Ishikawa (cell line): ENCODE measurements at regions not wholly inside any gene's neighbourhood (a gene's known extent, or its start where the extent isn't known, plus 50 kb on each side); places are given as distances from the start of the nearest gene placed in this dataset.

Source experiments
- CEBPB ChIP-seq: IDR thresholded peaks from 2 replicates; pipeline ENCODE4 v1.6.1; 2012
- CREB1 ChIP-seq: IDR thresholded peaks from 2 replicates; pipeline ENCODE4 v1.6.1; 2012; ENCODE audit warnings: low read depth
- EGR1 ChIP-seq: IDR thresholded peaks from 2 replicates; pipeline ENCODE4 v1.6.1; 2012
- EP300 ChIP-seq: IDR thresholded peaks from 2 replicates; pipeline ENCODE4 v1.6.1; 2012; ENCODE audit warnings: borderline replicate concordance
- FOXM1 ChIP-seq: IDR thresholded peaks from 2 replicates; pipeline ENCODE4 v1.6.1; 2012; ENCODE audit warnings: low read depth, borderline replicate concordance
- NFIC ChIP-seq: IDR thresholded peaks from 2 replicates; pipeline ENCODE4 v1.6.1; 2012
- RAD21 ChIP-seq: IDR thresholded peaks from 2 replicates; pipeline ENCODE4 v1.6.1; 2012; ENCODE audit warnings: low read depth
- TAF1 ChIP-seq: IDR thresholded peaks from 2 replicates; pipeline ENCODE4 v1.6.1; 2012; ENCODE audit warnings: low read depth, mild to moderate bottlenecking
- TCF12 ChIP-seq: IDR thresholded peaks from 2 replicates; pipeline ENCODE4 v1.6.1; 2012; ENCODE audit warnings: low read depth
- TEAD4 ChIP-seq: IDR thresholded peaks from 2 replicates; pipeline ENCODE4 v1.6.1; 2012
- YY1 ChIP-seq: IDR thresholded peaks from 2 replicates; pipeline ENCODE4 v1.6.1; 2012; ENCODE audit warnings: low read depth
- ZBTB7A ChIP-seq: IDR thresholded peaks from 2 replicates; pipeline ENCODE4 v1.6.1; 2012; ENCODE audit warnings: low read depth
- TF ChIP-seq, protein P1 (sequence below): IDR thresholded peaks from 2 replicates; pipeline ENCODE4 v1.6.1; 2012
- TF ChIP-seq, protein P2 (sequence below): IDR thresholded peaks from 2 replicates; pipeline ENCODE4 v1.6.1; 2012; ENCODE audit warnings: low read depth, mild to moderate bottlenecking

DNA sequence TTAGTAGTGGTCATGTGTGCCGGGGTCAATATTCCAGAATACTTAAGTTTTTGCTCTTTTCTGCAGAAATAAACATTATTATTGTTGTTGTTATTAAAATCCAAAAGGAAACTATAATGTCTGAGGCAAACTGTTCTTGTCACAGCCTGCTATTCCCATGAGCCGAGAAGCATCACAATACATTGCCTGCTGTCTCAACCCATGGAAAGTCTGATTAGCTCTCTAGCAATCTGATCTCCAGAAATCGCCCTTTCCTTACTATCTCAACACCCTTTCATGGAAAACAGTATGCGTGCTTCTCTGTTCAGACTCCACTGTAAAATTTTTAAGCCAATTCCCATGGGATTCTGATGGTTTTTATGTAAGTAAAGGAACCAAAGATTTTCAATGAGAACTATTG lies 811.0 kb downstream of the TUSC7 start:
- TF ChIP-seq CEBPB: no peak
- no peak for TF ChIP-seq TEAD4
- TF ChIP-seq EP300: no peak
- no peak for TF ChIP-seq EGR1
- TF ChIP-seq, protein P1, sequence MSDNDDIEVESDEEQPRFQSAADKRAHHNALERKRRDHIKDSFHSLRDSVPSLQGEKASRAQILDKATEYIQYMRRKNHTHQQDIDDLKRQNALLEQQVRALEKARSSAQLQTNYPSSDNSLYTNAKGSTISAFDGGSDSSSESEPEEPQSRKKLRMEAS: no peak
- TF ChIP-seq CREB1: no peak
- TF ChIP-seq, protein P2, sequence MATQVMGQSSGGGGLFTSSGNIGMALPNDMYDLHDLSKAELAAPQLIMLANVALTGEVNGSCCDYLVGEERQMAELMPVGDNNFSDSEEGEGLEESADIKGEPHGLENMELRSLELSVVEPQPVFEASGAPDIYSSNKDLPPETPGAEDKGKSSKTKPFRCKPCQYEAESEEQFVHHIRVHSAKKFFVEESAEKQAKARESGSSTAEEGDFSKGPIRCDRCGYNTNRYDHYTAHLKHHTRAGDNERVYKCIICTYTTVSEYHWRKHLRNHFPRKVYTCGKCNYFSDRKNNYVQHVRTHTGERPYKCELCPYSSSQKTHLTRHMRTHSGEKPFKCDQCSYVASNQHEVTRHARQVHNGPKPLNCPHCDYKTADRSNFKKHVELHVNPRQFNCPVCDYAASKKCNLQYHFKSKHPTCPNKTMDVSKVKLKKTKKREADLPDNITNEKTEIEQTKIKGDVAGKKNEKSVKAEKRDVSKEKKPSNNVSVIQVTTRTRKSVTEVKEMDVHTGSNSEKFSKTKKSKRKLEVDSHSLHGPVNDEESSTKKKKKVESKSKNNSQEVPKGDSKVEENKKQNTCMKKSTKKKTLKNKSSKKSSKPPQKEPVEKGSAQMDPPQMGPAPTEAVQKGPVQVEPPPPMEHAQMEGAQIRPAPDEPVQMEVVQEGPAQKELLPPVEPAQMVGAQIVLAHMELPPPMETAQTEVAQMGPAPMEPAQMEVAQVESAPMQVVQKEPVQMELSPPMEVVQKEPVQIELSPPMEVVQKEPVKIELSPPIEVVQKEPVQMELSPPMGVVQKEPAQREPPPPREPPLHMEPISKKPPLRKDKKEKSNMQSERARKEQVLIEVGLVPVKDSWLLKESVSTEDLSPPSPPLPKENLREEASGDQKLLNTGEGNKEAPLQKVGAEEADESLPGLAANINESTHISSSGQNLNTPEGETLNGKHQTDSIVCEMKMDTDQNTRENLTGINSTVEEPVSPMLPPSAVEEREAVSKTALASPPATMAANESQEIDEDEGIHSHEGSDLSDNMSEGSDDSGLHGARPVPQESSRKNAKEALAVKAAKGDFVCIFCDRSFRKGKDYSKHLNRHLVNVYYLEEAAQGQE: no peak
- TF ChIP-seq YY1: no peak
- TF ChIP-seq RAD21: no peak
- no peak for TF ChIP-seq ZBTB7A
- no peak for TF ChIP-seq TCF12
- no peak for TF ChIP-seq FOXM1
- TF ChIP-seq NFIC: no peak
- TF ChIP-seq TAF1: no peak
